ENCODE measurements at regions not wholly inside any gene's neighbourhood (a gene's known extent, or its start where the extent isn't known, plus 50 kb on each side); places are given as distances from the start of the nearest gene placed in this dataset.

GRCh38 chr2:163802284-163802683 is 66.5 kb upstream of the FIGN start:
- no peak for DNase-seq

GRCh38 chr2:163801486-163801885 is 65.7 kb upstream of the FIGN start:
- DNase-seq: no peak

- DNase-seq: no peak
Measured at GRCh38 chr2:163800951-163801381, 65.2 kb upstream of the FIGN start.

GRCh38 chr2:163799807-163800206 is 64.0 kb upstream of the FIGN start:
- no peak for DNase-seq

- DNase-seq: no peak
Measured at GRCh38 chr2:163794635-163795034, 58.8 kb upstream of the FIGN start.

Data from NCI-H1048 (cell line).